Prostate gland (tissue), 2 donors: ENCODE measurements at regions not wholly inside any gene's neighbourhood (a gene's known extent, or its start where the extent isn't known, plus 50 kb on each side); places are given as distances from the start of the nearest gene placed in this dataset.

Experiments
- CTCF ChIP-seq, 4 experiments: fragments of 200-600 bp in 2 of 4; fragments of 450-650 bp in 2 of 4; sonication (generic) in 2 of 4; IDR thresholded peaks; 1 replicate in 3 of 4; 2 replicates in 1 of 4; pipeline ENCODE4 v1.5.1; 2016 to 2019; ENCODE audit warnings: antibody characterized with exemption in 4 of 4, mild to moderate bottlenecking in 2 of 4, moderate library complexity in 2 of 4
- POLR2A ChIP-seq: fragments of 450-650 bp; IDR thresholded peaks from one replicate; pipeline ENCODE4 v1.6.1; 2016; ENCODE audit warnings: antibody characterized with exemption, mild to moderate bottlenecking

- TF ChIP-seq CTCF (IDR thresholded peaks at IDR 0.05) (no peak), POLR2A (no peak)
Measured at GRCh38 chr11:50188040-50188439, 155.4 kb downstream of the OR4C45 start.
